PFSK-1 (cell line): ENCODE measurements at regions not wholly inside any gene's neighbourhood (a gene's known extent, or its start where the extent isn't known, plus 50 kb on each side); places are given as distances from the start of the nearest gene placed in this dataset.

Experiments
- FOXP2 ChIP-seq: optimal IDR thresholded peaks from 2 replicates; pipeline ENCODE3; 2011; ENCODE audit warnings: borderline replicate concordance, control low read depth, inconsistent platforms; ENCODE audit not compliant: insufficient read depth; ENCODE audit errors: extremely low read length, extremely low read depth
- POLR2AphosphoS5 ChIP-seq: IDR thresholded peaks from 2 replicates; pipeline ENCODE4 v1.6.1; 2012; ENCODE audit warnings: low read depth, mild to moderate bottlenecking, control low read depth, low read length, moderate library complexity
- SIN3A ChIP-seq: IDR thresholded peaks from 2 replicates; pipeline ENCODE4 v1.6.1; 2012; ENCODE audit warnings: mild to moderate bottlenecking, low read length, moderate library complexity, borderline replicate concordance; ENCODE audit not compliant: insufficient read depth
- TAF1 ChIP-seq: IDR thresholded peaks from 2 replicates; pipeline ENCODE4 v1.6.1; 2012; ENCODE audit warnings: low read length, control low read depth, borderline replicate concordance; ENCODE audit not compliant: insufficient read depth
- TF ChIP-seq, protein P1 (sequence below), 2 experiments: IDR thresholded peaks; 2 replicates each; pipeline versions ENCODE4 v1.6.1 to v1.8.0; 2011 to 2012; ENCODE audit warnings: low read depth in 2 of 2, low read length in 2 of 2, control low read depth in 1 of 2, inconsistent platforms in 1 of 2, mild to moderate bottlenecking in 1 of 2, moderate library complexity in 1 of 2; ENCODE audit not compliant: insufficient read depth in 1 of 2

DNA sequence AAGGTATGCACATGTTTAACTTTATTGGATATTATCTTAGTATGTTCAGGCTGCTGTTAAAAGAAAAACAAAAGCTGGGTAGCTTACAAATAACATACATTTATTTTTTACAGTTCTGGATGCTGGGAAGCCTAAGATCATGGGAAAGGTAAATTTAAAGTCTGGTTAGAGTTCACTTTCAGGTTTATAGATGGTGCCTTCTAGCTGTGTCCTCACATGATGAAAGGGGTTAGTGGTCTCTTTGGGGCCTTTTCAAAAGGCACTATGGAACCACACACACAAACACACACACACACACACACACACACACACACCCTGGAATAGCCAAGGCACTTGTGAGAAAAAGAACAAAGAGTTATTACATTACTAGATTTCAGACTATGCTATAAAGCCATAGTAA, 805.8 kb upstream of the GJE1 start:
- no peak for TF ChIP-seq TAF1
- no peak for TF ChIP-seq FOXP2
- TF ChIP-seq POLR2AphosphoS5 = no peak
- no peak for TF ChIP-seq SIN3A
- TF ChIP-seq, protein P1, sequence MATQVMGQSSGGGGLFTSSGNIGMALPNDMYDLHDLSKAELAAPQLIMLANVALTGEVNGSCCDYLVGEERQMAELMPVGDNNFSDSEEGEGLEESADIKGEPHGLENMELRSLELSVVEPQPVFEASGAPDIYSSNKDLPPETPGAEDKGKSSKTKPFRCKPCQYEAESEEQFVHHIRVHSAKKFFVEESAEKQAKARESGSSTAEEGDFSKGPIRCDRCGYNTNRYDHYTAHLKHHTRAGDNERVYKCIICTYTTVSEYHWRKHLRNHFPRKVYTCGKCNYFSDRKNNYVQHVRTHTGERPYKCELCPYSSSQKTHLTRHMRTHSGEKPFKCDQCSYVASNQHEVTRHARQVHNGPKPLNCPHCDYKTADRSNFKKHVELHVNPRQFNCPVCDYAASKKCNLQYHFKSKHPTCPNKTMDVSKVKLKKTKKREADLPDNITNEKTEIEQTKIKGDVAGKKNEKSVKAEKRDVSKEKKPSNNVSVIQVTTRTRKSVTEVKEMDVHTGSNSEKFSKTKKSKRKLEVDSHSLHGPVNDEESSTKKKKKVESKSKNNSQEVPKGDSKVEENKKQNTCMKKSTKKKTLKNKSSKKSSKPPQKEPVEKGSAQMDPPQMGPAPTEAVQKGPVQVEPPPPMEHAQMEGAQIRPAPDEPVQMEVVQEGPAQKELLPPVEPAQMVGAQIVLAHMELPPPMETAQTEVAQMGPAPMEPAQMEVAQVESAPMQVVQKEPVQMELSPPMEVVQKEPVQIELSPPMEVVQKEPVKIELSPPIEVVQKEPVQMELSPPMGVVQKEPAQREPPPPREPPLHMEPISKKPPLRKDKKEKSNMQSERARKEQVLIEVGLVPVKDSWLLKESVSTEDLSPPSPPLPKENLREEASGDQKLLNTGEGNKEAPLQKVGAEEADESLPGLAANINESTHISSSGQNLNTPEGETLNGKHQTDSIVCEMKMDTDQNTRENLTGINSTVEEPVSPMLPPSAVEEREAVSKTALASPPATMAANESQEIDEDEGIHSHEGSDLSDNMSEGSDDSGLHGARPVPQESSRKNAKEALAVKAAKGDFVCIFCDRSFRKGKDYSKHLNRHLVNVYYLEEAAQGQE (IDR thresholded peaks at IDR 0.05; ENCODE audit: insufficient read depth in 1 of 2, low read depth in 2 of 2, low read length in 2 of 2) = no peak

DNA sequence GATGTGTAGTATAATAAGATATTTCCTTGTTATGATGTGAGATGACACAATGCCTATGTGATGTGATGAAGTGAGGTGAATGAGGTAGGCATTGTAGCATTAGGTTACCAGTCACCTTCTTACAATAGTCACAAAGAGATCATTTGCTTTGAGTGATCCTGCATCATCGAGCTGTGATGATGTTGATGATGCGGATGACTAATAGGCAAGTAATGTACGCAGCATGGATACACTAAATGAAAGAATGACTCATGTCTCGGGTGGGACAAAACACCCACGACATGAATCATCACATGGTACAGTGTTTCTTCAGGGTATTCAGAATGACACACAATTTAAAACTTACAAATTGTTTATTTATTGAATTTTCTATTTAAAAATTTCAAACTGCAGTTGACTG, 806.3 kb upstream of the GJE1 start:
- TF ChIP-seq FOXP2 = no peak
- TF ChIP-seq, protein P1 (IDR thresholded peaks at IDR 0.05; ENCODE audit: insufficient read depth in 1 of 2, low read depth in 2 of 2, low read length in 2 of 2) = no peak
- no peak for TF ChIP-seq SIN3A
- no peak for TF ChIP-seq TAF1
- TF ChIP-seq POLR2AphosphoS5 = no peak

DNA sequence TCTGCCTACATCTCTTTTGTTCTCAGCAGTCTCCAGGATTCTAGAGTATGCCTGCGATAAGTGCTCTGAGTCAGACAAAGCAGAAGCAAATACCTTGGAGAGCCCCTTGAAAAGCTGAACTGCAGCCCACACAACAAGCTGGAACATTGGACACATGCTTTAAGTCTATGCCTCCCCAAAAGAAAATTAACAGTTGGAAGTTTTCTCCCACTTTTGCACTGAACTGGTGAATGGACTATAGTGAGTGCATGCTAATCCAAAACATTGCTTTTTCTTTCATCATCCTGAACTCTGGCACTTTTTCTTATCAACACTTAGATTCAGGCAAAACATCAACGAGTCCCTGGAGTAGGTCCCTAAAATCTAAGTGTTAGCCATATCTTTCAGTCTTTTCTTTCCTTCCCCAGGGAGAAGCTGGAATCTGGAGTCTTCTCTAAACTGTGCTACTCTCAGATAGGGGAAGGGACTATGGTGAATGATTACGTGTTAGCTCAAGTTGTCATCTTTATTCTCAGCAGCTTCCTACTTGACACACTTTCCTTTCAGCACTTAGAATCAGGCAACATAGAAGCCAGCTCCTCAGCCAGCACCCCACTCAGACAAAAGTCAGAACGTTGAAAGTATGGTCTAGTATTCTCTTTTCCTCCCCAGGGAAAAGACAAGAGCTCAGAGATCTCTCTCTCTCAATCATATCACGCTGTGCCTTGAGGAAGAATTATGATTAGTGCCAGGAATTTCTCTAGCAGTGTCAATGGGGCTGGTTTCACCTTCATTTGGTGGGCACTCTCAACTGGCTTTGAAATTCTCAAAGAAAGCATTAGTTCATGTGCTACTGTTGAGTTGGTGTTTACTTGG, 811.0 kb upstream of the GJE1 start:
- no peak for TF ChIP-seq POLR2AphosphoS5
- TF ChIP-seq, protein P1 (IDR thresholded peaks at IDR 0.05; ENCODE audit: insufficient read depth in 1 of 2, low read depth in 2 of 2, low read length in 2 of 2) = peak; percentile 57 to 81; a peak in 2 of 4 replicates
- no peak for TF ChIP-seq TAF1
- TF ChIP-seq FOXP2 = no peak

DNA sequence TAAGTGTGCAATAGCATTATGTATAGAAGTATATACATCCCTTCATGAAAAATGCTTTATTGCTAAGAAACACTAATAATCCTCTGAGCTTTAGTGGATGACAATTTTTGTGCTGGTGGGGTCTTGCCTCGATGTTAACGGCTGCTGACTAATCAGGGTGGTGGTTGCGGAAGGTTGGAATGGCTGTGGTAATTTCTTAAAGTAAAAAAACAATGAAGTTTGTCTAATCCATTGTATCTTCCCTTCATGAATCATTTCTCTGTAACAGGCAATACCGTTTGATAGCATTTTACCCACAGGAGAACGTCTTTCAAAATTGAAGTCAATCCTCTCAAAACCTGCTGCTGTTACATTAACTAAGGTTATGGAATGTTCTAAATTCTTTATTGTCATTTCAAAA, 816.5 kb upstream of the GJE1 start:
- TF ChIP-seq SIN3A = no peak
- TF ChIP-seq, protein P1 (IDR thresholded peaks at IDR 0.05; ENCODE audit: insufficient read depth in 1 of 2, low read depth in 2 of 2, low read length in 2 of 2) = no peak
- no peak for TF ChIP-seq POLR2AphosphoS5

DNA sequence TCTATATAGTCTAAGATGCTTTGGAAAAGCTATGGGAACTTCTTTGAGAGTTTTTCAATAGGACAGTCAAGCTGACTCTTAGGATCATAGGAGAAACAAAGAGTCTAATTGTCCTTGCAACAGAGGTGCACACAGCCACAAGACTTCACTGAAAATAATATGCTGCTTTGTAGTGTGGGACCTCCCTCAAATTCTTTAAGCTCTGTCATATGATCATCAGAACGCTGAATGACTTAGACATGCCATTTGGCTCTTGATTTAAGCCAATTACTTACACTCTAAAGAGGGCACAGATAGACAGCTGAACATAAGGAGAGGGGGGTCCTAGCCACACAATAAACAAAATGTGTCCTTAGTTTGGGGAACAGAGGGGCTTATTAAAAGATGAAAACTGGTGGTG, 818.7 kb upstream of the GJE1 start:
- TF ChIP-seq, protein P1 (IDR thresholded peaks at IDR 0.05; ENCODE audit: insufficient read depth in 1 of 2, low read depth in 2 of 2, low read length in 2 of 2) = no peak
- TF ChIP-seq SIN3A = no peak
- no peak for TF ChIP-seq TAF1
- no peak for TF ChIP-seq FOXP2
- TF ChIP-seq POLR2AphosphoS5 = no peak
